ENCODE measurements at regions not wholly inside any gene's neighbourhood (a gene's known extent, or its start where the extent isn't known, plus 50 kb on each side); places are given as distances from the start of the nearest gene placed in this dataset.

DNA sequence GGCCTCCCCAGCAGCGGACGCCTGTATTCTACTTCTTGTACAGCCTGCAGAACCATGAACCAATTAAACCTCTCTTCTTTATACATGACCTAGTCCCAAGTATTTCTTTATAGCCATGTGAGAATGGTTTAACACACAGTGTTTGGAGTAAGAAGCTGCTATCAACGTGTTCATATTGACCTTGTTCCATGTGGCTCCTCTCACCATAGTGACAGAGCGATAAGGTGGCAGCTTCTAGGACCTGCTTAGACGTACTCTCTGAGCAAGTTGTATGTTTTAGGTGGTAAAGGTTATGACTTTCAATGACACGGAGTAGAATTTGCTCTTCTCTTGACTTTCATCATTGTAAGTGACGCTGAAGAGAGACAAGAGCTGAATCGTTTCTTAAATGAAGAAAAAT, 157.7 kb upstream of the SLCO3A1 start:
- CTCF ChIA-PET (ENCODE audit: unreplicated experiment) = interaction anchor here (1.3 kb wide), 1 partner anchor 10 kb away, joined by 5 read pairs; no protein-coding TSS in a partner anchor
- Histone ChIP-seq H3K9me2 (ENCODE audit: insufficient read depth, low read length) (no peaks in the 10 kb centered on the region), H3K27ac (ENCODE audit: low read depth, low read length, poor library complexity, severe bottlenecking) (no peak overlapping the region), H3K79me2 (ENCODE audit: insufficient read depth, low read depth, low read length) (no peaks in the 10 kb centered on the region), H3K36me3 (ENCODE audit: insufficient read depth, low read length) (no peaks in the 10 kb centered on the region), H4K20me1 (ENCODE audit: insufficient read depth, low read length) (no peaks in the 10 kb centered on the region), H3K4me2 (ENCODE audit: low read length) (no peak overlapping the region), H3K4me3 (ENCODE audit: low read depth, low read length, poor library complexity, severe bottlenecking) (no peak overlapping the region), H2AFZ (ENCODE audit: low read length) (no peak overlapping the region), H3K9me3 (ENCODE audit: low read length) (no peaks in the 10 kb centered on the region), H3K4me1 (ENCODE audit: insufficient read depth, low read length, poor library complexity, severe bottlenecking) (no peaks in the 10 kb centered on the region)
- no peak for DNase-seq (ENCODE audit: low spot score)
- no peak for TF ChIP-seq EZH2phosphoT487 (IDR thresholded peaks at IDR 0.05; ENCODE audit: borderline replicate concordance, low read depth, low read length)
- TF ChIP-seq, protein P1, sequence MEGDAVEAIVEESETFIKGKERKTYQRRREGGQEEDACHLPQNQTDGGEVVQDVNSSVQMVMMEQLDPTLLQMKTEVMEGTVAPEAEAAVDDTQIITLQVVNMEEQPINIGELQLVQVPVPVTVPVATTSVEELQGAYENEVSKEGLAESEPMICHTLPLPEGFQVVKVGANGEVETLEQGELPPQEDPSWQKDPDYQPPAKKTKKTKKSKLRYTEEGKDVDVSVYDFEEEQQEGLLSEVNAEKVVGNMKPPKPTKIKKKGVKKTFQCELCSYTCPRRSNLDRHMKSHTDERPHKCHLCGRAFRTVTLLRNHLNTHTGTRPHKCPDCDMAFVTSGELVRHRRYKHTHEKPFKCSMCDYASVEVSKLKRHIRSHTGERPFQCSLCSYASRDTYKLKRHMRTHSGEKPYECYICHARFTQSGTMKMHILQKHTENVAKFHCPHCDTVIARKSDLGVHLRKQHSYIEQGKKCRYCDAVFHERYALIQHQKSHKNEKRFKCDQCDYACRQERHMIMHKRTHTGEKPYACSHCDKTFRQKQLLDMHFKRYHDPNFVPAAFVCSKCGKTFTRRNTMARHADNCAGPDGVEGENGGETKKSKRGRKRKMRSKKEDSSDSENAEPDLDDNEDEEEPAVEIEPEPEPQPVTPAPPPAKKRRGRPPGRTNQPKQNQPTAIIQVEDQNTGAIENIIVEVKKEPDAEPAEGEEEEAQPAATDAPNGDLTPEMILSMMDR (conservative IDR thresholded peaks at IDR 0.05; ENCODE audit: low read length) = no peak
- intact Hi-C loops (cut with micrococcal nuclease; ENCODE audit: unreplicated experiment) = no loop called here
- no TSS peak for BruUV-seq (replicated peaks)
- POLR2A ChIA-PET = no interaction called here

DNA sequence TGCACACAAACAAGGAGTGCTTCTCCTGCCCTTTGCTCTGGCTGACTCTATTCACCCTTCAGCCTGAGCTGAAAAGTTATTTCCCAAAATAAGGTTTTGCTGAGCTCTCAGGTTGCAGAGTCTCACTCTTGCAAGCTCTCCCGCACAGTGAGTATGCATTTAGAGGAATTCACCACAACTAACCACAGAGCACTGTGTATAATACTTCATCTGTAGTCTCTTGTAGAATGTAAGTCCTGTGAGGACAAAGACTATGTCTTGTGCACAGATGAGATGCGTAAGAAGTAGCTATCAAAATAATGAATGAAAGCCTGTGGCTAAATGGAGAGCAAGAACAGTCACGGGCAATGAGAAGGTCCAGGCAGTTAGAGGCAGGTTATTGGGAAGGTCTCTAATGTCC, 156.5 kb upstream of the SLCO3A1 start:
- Histone ChIP-seq H3K79me2 (ENCODE audit: insufficient read depth, low read depth, low read length) (no peaks in the 10 kb centered on the region), H3K4me1 (ENCODE audit: insufficient read depth, low read length, poor library complexity, severe bottlenecking) (no peaks in the 10 kb centered on the region), H3K36me3 (ENCODE audit: insufficient read depth, low read length) (no peaks in the 10 kb centered on the region), H4K20me1 (ENCODE audit: insufficient read depth, low read length) (no peaks in the 10 kb centered on the region), H3K4me3 (ENCODE audit: low read depth, low read length, poor library complexity, severe bottlenecking) (no peak overlapping the region), H2AFZ (ENCODE audit: low read length) (no peak overlapping the region), H3K9me2 (ENCODE audit: insufficient read depth, low read length) (no peaks in the 10 kb centered on the region), H3K4me2 (ENCODE audit: low read length) (no peak overlapping the region), H3K9me3 (ENCODE audit: low read length) (no peaks in the 10 kb centered on the region), H3K27ac (ENCODE audit: low read depth, low read length, poor library complexity, severe bottlenecking) (no peak overlapping the region)
- CTCF ChIA-PET (ENCODE audit: unreplicated experiment) = no interaction called here
- POLR2A ChIA-PET = no interaction called here
- no TSS peak for BruUV-seq (replicated peaks)
- no peak for DNase-seq (ENCODE audit: low spot score)
- intact Hi-C loops (cut with micrococcal nuclease; ENCODE audit: unreplicated experiment) = no loop called here
- TF ChIP-seq, protein P1 (conservative IDR thresholded peaks at IDR 0.05; ENCODE audit: low read length) = no peak
- TF ChIP-seq EZH2phosphoT487 (IDR thresholded peaks at IDR 0.05; ENCODE audit: borderline replicate concordance, low read depth, low read length) = no peak

DNA sequence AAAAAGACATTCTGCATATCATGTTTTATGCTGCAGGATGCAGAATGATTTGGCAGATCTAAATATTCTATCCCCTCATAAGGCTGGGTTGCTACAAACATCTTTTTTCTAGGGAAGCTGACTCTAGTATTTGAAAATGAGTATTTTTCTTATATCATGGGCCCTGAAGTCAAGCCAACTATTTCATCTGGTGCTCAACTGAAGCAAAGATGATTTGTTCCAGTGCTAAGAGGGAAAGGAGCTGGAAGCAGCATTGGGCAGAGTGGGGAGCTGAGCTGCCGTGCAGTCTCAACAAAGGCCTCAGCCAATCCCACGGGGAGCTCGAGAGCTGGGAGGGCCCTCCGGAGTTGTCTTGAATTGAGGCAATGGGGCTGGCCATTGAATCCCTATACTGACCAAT, 155.3 kb upstream of the SLCO3A1 start:
- H3K4me1 ChIP-seq (ENCODE audit: insufficient read depth, low read length, poor library complexity, severe bottlenecking) = no peaks in the 10 kb centered on the region
- H3K27ac ChIP-seq (ENCODE audit: low read depth, low read length, poor library complexity, severe bottlenecking) = no peak overlapping the region
- no peak overlapping the region for H3K4me2 ChIP-seq (ENCODE audit: low read length)
- no peak overlapping the region for H3K4me3 ChIP-seq (ENCODE audit: low read depth, low read length, poor library complexity, severe bottlenecking)
- no TSS peak for BruUV-seq (replicated peaks)
- TF ChIP-seq EZH2phosphoT487 (IDR thresholded peaks at IDR 0.05; ENCODE audit: borderline replicate concordance, low read depth, low read length) = no peak
- TF ChIP-seq, protein P1 (conservative IDR thresholded peaks at IDR 0.05; ENCODE audit: low read length) = no peak
- H3K9me2 ChIP-seq (ENCODE audit: insufficient read depth, low read length) = no peaks in the 10 kb centered on the region
- H3K36me3 ChIP-seq (ENCODE audit: insufficient read depth, low read length) = no peaks in the 10 kb centered on the region
- H3K79me2 ChIP-seq (ENCODE audit: insufficient read depth, low read depth, low read length) = no peaks in the 10 kb centered on the region
- CTCF ChIA-PET (ENCODE audit: unreplicated experiment) = no interaction called here
- DNase-seq (ENCODE audit: low spot score) = no peak
- POLR2A ChIA-PET = no interaction called here
- no peak overlapping the region for H2AFZ ChIP-seq (ENCODE audit: low read length)
- intact Hi-C loops (cut with micrococcal nuclease; ENCODE audit: unreplicated experiment) = no loop called here
- no peaks in the 10 kb centered on the region for H3K9me3 ChIP-seq (ENCODE audit: low read length)
- no peaks in the 10 kb centered on the region for H4K20me1 ChIP-seq (ENCODE audit: insufficient read depth, low read length)
